Body of pancreas (tissue), 4 donors: ENCODE measurements at regions not wholly inside any gene's neighbourhood (a gene's known extent, or its start where the extent isn't known, plus 50 kb on each side); places are given as distances from the start of the nearest gene placed in this dataset.

Experiments
- POLR2A ChIP-seq, 3 donors: fragments of 450-650 bp; IDR thresholded peaks; one replicate each; pipeline ENCODE4 v1.6.1; 2016; ENCODE audit warnings: antibody characterized with exemption in 3 of 3, mild to moderate bottlenecking in 2 of 3
- TF ChIP-seq, protein P1 (sequence below), 7 experiments: fragments of 450-650 bp in 4 of 7; fragments of 200-600 bp in 3 of 7; sonication (generic) in 3 of 7; IDR thresholded peaks; one replicate each; pipeline ENCODE4 v1.5.1; 2016 to 2019; ENCODE audit warnings: antibody characterized with exemption in 7 of 7

DNA sequence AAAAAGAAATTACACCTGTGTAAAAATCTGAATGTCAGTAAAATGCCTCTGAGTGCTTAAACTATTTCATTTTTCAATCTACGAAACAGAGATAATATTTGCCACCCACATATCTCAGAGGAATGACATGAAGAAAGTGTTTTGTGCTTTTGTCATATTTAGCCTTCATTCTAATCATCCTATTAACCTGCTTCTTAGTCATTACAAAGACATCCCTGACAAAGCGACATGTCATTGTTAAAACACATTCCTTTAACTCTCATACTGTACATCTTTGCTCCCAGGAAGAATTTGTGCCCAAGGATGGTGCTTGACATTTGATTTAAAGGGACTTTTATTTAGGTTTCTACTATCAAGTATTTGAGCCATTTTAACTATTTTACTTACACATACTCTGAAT, 275.9 kb downstream of the DMRTA1 start:
- TF ChIP-seq, protein P1, sequence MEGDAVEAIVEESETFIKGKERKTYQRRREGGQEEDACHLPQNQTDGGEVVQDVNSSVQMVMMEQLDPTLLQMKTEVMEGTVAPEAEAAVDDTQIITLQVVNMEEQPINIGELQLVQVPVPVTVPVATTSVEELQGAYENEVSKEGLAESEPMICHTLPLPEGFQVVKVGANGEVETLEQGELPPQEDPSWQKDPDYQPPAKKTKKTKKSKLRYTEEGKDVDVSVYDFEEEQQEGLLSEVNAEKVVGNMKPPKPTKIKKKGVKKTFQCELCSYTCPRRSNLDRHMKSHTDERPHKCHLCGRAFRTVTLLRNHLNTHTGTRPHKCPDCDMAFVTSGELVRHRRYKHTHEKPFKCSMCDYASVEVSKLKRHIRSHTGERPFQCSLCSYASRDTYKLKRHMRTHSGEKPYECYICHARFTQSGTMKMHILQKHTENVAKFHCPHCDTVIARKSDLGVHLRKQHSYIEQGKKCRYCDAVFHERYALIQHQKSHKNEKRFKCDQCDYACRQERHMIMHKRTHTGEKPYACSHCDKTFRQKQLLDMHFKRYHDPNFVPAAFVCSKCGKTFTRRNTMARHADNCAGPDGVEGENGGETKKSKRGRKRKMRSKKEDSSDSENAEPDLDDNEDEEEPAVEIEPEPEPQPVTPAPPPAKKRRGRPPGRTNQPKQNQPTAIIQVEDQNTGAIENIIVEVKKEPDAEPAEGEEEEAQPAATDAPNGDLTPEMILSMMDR (IDR thresholded peaks at IDR 0.05) = no peak
- TF ChIP-seq POLR2A (IDR thresholded peaks at IDR 0.05) = no peak
